Skeletal muscle satellite cell (primary cell): ENCODE measurements at regions not wholly inside any gene's neighbourhood (a gene's known extent, or its start where the extent isn't known, plus 50 kb on each side); places are given as distances from the start of the nearest gene placed in this dataset.
A peak's percentile ranks its signal among the peaks of the same experiment; 100 is the strongest.

ENCODE experiments used
- H3K27me3 ChIP-seq: 2 replicates; pipeline ENCODE4 v1.7.0; 2013; ENCODE audit warnings: low read length; ENCODE audit not compliant: control insufficient read depth, insufficient read depth
- H3K36me3 ChIP-seq: 2 replicates; pipeline ENCODE4 v1.7.0; 2013; ENCODE audit warnings: mild to moderate bottlenecking, control low read depth, low read length; ENCODE audit not compliant: insufficient read depth
- H3K4me1 ChIP-seq: 2 replicates; pipeline ENCODE4 v1.7.0; 2013; ENCODE audit warnings: low read length; ENCODE audit not compliant: control insufficient read depth, insufficient read depth
- H3K4me2 ChIP-seq: 2 replicates; pipeline ENCODE4 v1.7.0; 2013; ENCODE audit warnings: mild to moderate bottlenecking, low read length
- H3K4me3 ChIP-seq: 2 replicates; pipeline ENCODE4 v1.7.0; 2013; ENCODE audit warnings: low read length
- H3K9ac ChIP-seq: 2 replicates; pipeline ENCODE4 v1.7.0; 2013; ENCODE audit warnings: mild to moderate bottlenecking, low read depth, low read length, moderate library complexity
- H3K9me3 ChIP-seq: replicated peaks from 2 replicates; pipeline ENCODE4 v1.7.0; 2013; ENCODE audit warnings: mild to moderate bottlenecking, control low read depth, low read length

DNA sequence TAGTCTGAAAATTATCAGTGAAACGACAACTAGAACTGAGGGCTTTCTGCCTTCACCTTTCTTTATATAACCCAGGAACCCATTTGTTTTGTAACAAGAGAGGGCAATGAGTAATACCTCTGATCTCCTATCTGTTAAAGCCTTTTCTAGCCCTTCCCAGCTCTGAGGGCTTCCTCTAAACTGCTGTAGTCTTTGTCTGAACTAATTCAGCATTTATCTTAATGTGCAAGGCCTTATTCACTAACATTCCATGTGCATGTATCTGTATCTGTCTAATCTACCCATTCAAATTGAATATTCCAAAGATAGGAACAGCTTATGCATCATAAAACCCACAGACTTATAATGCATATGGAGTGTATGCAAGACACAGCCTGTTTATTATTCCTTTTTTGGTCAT lies 167.1 kb downstream of the LYPLAL1 start:
- peaks cover 8% of the 10 kb centered on the region for H3K4me1 ChIP-seq
- H3K4me3 ChIP-seq: no peak overlapping the region
- H3K27me3 ChIP-seq: no peaks in the 10 kb centered on the region
- H3K9ac ChIP-seq: no peak overlapping the region
- no peaks in the 10 kb centered on the region for H3K36me3 ChIP-seq
- H3K4me2 ChIP-seq: no peak overlapping the region
- H3K9me3 ChIP-seq: peaks cover 4% of the 10 kb centered on the region

DNA sequence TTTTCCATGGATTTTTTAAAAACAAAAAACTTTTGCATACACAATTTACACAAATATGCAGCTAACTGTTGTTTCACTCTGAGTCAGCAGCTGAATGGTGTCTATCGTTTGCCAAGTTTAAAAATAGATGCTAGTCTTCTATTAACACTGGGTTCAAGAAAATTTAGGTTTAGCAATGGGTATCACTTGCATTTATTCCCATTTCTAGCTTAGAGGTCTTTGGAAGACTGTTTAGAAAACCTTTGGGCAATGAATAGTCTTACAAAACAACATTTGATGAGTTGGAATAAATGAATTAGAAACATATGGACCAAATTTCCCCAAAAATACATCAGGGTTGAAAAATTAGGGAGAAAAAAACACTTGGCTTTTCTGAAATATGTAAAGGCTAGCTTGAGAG lies 165.8 kb downstream of the LYPLAL1 start:
- Histone ChIP-seq H3K9me3 (no peaks in the 10 kb centered on the region), H3K36me3 (no peaks in the 10 kb centered on the region), H3K9ac (no peak overlapping the region), H3K4me1 (peaks cover 8% of the 10 kb centered on the region), H3K4me2 (no peak overlapping the region), H3K27me3 (no peaks in the 10 kb centered on the region), H3K4me3 (no peak overlapping the region)

DNA sequence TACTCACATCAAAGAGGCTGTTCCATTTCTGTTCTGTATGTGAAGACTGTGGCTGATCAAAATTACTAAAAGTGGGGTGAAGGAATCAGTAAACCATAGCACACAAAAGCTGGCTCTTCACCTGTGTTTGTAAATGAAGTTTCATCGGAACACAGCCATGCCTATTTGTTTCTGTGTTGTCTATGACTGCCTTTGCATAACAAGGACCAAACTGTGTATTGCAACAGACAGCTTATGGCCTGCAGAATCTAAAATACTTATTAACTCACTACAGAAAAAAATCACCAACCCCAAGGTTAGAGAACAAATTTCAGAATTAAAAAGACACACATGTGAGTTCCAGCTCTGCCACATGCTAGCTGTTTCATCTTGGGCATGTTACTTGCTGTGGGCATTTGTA lies 163.9 kb downstream of the LYPLAL1 start:
- H3K9me3 ChIP-seq: no peaks in the 10 kb centered on the region
- peaks cover 8% of the 10 kb centered on the region for H3K4me1 ChIP-seq
- H3K36me3 ChIP-seq: no peaks in the 10 kb centered on the region
- no peak overlapping the region for H3K4me2 ChIP-seq
- H3K4me3 ChIP-seq: no peak overlapping the region
- no peaks in the 10 kb centered on the region for H3K27me3 ChIP-seq
- H3K9ac ChIP-seq: no peak overlapping the region

DNA sequence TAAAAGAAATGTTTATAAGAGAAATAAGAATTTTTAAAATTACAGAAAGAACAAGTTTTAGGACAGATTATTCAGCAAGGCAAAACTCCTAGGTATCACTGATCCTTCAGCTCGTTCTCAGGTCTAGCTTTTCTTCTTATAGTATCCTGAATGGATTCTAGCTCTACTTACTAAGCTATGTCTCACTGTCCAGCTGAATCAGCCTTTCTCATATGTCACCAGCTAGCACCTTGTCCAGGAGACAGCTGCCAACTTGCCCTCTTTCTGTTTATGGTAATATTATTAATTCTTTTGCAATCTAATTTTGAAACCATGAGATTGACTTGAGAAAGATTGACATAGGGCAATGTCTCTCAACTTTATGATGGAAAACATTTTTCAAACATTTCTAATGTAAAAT lies 159.9 kb downstream of the LYPLAL1 start:
- Histone ChIP-seq H3K4me3 (no peak overlapping the region), H3K27me3 (no peaks in the 10 kb centered on the region), H3K9me3 (no peaks in the 10 kb centered on the region), H3K36me3 (no peaks in the 10 kb centered on the region), H3K4me2 (no peak overlapping the region), H3K9ac (no peak overlapping the region), H3K4me1 (peaks cover 15% of the 10 kb centered on the region)

DNA sequence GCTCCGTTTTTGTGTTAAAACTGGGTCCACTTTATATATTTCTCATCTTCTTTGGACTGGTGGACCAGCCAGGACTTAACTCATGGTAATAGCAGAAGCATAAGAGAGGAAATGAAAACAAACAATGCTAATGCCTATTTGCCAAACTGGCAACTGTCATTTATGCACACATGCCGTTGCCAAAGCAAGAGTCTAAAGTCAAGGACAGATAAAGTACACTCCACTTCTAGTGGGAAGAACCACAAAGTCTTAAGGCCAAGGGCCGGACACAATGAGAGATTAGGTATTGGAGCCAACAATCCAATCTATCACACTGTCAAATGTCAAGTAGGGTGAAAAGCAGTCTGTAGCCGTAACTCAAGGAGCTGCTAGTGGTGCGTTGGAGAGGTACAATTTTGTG lies 157.7 kb downstream of the LYPLAL1 start:
- Histone ChIP-seq H3K4me3 (no peak overlapping the region), H3K9me3 (no peaks in the 10 kb centered on the region), H3K9ac (no peak overlapping the region), H3K4me2 (no peak overlapping the region), H3K27me3 (no peaks in the 10 kb centered on the region), H3K36me3 (no peaks in the 10 kb centered on the region), H3K4me1 (peaks cover 15% of the 10 kb centered on the region)

DNA sequence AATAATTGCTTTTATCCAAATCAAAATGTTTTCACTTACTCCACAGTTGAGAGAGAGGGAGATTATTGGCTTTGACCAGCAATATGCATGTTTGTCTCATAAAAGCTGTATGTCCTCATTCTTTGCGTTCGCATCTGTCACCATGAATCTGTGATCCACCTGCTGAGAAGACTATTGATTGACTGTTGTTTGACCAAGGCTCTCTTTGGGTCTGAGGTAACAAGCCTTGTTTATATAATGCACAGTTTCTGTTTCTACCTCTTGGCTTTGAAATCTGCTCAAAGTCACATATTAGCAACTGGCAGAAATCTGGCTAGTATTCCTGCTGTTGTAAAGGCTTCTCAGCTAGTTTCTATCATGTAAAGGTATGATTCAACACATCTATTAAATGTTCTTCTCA lies 157.0 kb downstream of the LYPLAL1 start:
- H3K9ac ChIP-seq: no peak overlapping the region
- H3K27me3 ChIP-seq: no peaks in the 10 kb centered on the region
- H3K4me2 ChIP-seq: no peak overlapping the region
- no peaks in the 10 kb centered on the region for H3K9me3 ChIP-seq
- peaks cover 18% of the 10 kb centered on the region for H3K4me1 ChIP-seq
- no peaks in the 10 kb centered on the region for H3K36me3 ChIP-seq
- no peak overlapping the region for H3K4me3 ChIP-seq

DNA sequence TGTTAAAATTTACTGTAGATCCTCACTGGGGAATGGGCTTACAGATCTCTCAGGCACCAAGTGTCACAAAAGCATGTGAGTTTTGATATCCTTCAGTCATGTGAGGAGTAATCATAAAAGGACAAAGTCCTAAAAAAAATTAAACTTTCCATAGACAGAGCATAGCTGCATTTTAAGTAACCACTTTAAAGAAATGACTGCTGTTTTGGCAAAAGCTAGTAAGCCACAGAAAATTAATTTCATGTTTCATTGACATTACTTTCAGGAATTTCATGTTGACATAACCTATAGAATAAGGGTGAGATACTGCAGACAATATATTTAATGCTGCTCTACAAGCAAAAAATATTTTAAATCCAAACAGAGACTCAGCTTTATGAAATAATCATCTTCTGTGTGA lies 156.3 kb downstream of the LYPLAL1 start:
- H3K4me1 ChIP-seq: peaks cover 23% of the 10 kb centered on the region
- H3K27me3 ChIP-seq: no peaks in the 10 kb centered on the region
- H3K4me3 ChIP-seq: no peak overlapping the region

DNA sequence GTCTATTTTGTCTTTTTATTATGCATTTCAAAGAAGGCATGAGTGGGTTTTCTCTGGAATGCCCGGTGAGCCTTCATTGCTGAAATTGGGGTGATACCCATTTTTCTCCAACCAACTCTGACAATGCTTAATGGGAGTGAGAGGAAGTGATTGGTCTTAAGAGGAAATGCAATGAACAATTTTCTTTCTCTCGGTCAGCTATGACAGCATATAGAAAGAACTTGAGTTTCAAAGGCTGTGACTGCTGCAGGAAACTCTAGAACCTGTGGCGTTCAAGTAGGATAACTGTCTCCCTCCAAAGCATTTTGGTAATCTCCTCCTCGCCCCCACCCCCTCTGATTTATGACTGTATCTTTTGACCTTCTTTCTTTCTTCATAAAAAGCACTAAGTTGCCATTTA lies 155.9 kb downstream of the LYPLAL1 start:
- Histone ChIP-seq H3K9me3 (no peaks in the 10 kb centered on the region), H3K4me1 (peaks cover 27% of the 10 kb centered on the region), H3K4me2 (peak overlapping the region; percentile 45), H3K9ac (peak overlapping the region; percentile 11), H3K4me3 (no peak overlapping the region), H3K36me3 (no peaks in the 10 kb centered on the region), H3K27me3 (no peaks in the 10 kb centered on the region)

More for the DNA sequence above, 156.3 kb downstream of the LYPLAL1 start:
- Histone ChIP-seq H3K36me3 (no peaks in the 10 kb centered on the region), H3K9ac (peak overlapping the region; percentile 11), H3K9me3 (no peaks in the 10 kb centered on the region), H3K4me2 (peak overlapping the region; percentile 45)

DNA sequence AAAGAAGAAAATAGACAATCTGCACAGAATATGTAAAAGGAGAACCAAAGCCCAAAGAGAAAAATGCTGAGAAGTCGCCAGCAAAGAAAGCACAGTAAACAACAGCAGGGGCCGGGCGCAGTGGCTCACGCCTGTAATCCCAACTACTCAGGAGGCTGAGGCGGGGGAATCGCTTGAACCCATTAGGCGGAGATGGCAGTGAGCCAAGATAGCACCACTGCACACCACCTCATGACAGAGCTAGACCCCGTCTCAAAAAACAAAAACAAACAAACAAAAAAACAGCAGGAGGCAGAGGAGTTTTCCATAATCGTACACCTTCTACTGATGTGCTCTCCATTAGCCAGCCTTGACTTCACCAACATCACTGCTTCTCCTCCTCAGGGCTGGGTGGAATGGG lies 153.2 kb downstream of the LYPLAL1 start:
- no peaks in the 10 kb centered on the region for H3K36me3 ChIP-seq
- no peak overlapping the region for H3K9ac ChIP-seq
- H3K4me2 ChIP-seq: no peak overlapping the region
- no peaks in the 10 kb centered on the region for H3K9me3 ChIP-seq
- H3K4me3 ChIP-seq: no peak overlapping the region
- peaks cover 3% of the 10 kb centered on the region for H3K27me3 ChIP-seq
- peaks cover 45% of the 10 kb centered on the region for H3K4me1 ChIP-seq

DNA sequence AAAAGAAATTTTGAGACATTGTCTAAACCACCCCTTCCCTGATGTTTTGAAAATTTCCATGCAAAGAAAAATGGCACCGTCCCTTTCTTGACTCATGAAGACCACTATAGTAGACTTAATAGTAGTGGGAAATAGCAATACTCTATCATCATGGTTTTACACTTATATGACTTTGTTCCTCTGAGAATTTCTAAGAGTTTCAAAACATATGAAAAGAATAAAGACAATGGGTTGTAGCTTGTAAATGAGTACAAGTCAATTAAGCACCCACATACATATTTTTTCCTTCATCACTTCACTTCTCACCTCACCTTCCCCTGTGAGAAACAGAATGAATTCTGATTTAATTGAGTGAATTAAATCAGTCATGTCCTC lies 151.7 kb downstream of the LYPLAL1 start:
- H3K9me3 ChIP-seq: no peaks in the 10 kb centered on the region
- H3K36me3 ChIP-seq: no peaks in the 10 kb centered on the region
- H3K4me3 ChIP-seq: no peak overlapping the region
- peaks cover 42% of the 10 kb centered on the region for H3K4me1 ChIP-seq
- H3K9ac ChIP-seq: no peak overlapping the region
- peaks cover 5% of the 10 kb centered on the region for H3K27me3 ChIP-seq
- H3K4me2 ChIP-seq: peak overlapping the region; percentile 69

DNA sequence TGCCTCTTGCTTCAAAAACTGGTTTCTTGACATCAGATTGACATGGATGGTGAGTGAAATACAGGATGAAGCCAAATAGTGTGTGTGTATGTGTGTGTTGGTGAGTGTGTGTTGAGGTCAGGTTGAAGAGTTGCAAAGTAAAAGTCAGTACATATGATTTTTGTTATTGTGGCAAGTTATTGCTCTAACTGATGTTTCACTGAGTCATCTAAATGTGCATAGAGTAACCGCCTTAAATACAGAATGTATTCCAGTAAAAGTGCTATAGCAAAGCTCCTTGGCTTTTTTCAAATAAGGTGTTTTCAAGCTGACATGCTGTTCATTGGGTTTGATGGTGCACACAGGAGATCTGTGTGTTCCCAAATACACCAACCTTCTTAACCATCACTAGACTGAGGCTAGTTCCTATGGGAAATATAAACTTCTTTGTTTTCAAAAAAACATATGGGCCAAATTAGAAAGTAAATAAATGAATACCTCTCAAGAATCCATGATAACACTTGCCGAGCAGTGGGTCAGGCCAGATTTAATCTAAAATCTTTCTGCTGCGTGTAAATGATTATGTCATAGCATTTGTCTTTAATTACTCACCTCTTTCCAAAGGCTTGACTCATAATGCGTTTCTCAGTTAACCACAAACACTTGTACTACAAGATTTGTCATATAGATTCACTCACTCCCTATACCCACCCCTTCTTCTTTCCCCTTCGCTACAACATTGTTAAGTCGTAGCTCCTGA lies 151.1 kb downstream of the LYPLAL1 start:
- H3K9ac ChIP-seq: peak overlapping the region; percentile 19
- H3K27me3 ChIP-seq: peaks cover 5% of the 10 kb centered on the region
- H3K4me3 ChIP-seq: peak overlapping the region; percentile 30
- H3K4me2 ChIP-seq: peak overlapping the region; percentile 69
- H3K36me3 ChIP-seq: no peaks in the 10 kb centered on the region
- H3K9me3 ChIP-seq: no peaks in the 10 kb centered on the region
- peaks cover 37% of the 10 kb centered on the region for H3K4me1 ChIP-seq

DNA sequence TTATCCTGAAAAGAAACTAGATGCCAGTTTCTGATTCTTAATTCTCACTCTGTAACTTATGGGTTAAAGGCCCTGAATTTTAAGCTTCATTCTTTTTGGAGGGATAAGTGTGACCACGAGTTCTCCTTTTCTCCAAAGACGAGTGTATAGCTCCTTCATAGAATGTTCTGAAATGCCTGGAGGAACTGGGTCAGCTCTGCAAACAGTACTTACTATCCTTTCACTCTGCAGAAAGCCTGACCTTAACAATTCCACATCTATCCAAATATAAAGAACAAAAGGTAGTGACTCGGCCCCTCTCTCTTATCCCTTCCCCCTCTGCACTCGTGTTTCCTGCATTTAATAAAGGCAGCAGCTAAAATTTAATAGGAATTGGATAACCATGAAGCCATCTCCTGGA lies 150.5 kb downstream of the LYPLAL1 start:
- Histone ChIP-seq H3K9ac (no peak overlapping the region), H3K4me1 (peaks cover 31% of the 10 kb centered on the region), H3K36me3 (no peaks in the 10 kb centered on the region), H3K9me3 (no peaks in the 10 kb centered on the region), H3K27me3 (peaks cover 7% of the 10 kb centered on the region), H3K4me2 (peak overlapping the region; percentile 69), H3K4me3 (no peak overlapping the region)
